Hepatocyte (in vitro differentiated cells): ENCODE measurements at regions not wholly inside any gene's neighbourhood (a gene's known extent, or its start where the extent isn't known, plus 50 kb on each side); places are given as distances from the start of the nearest gene placed in this dataset.

Experiments
- DNase-seq: peaks from one replicate; pipeline ENCODE4 v3.0.0-alpha.2; 2016; ENCODE audit warnings: low spot score
- H2AFZ ChIP-seq: fragments of 200-600 bp; sonication (generic); 2 replicates; pipeline ENCODE4 v1.6.0; 2016; ENCODE audit warnings: antibody characterized with exemption, mild to moderate bottlenecking
- H3K27ac ChIP-seq: fragments of 200-600 bp; sonication (generic); 2 replicates; pipeline ENCODE4 v1.5.1; 2016; ENCODE audit warnings: mild to moderate bottlenecking
- H3K27me3 ChIP-seq: fragments of 200-600 bp; sonication (generic); 2 replicates; pipeline ENCODE4 v1.6.1; 2016
- H3K36me3 ChIP-seq: fragments of 200-600 bp; sonication (generic); replicated peaks from 2 replicates; pipeline ENCODE4 v1.5.1; 2016; ENCODE audit warnings: low read depth; ENCODE audit not compliant: insufficient read depth
- H3K4me1 ChIP-seq: fragments of 200-600 bp; sonication (generic); 2 replicates; pipeline ENCODE4 v1.5.1; 2016; ENCODE audit warnings: mild to moderate bottlenecking, moderate library complexity; ENCODE audit not compliant: insufficient read depth
- H3K4me2 ChIP-seq: fragments of 200-600 bp; sonication (generic); 2 replicates; pipeline ENCODE4 v1.6.0; 2016
- H3K4me3 ChIP-seq: fragments of 200-600 bp; sonication (generic); 2 replicates; pipeline ENCODE4 v1.5.1; 2016; ENCODE audit warnings: mild to moderate bottlenecking
- H3K79me2 ChIP-seq: fragments of 200-600 bp; sonication (generic); 2 replicates; pipeline ENCODE4 v1.6.0; 2017; ENCODE audit warnings: mild to moderate bottlenecking
- H3K9me2 ChIP-seq: fragments of 200-600 bp; sonication (generic); replicated peaks from 2 replicates; pipeline ENCODE4 v1.6.0; 2017; ENCODE audit warnings: mild to moderate bottlenecking; ENCODE audit not compliant: insufficient read depth
- H3K9me3 ChIP-seq: fragments of 200-600 bp; sonication (generic); 2 replicates; pipeline ENCODE4 v1.5.1; 2016; ENCODE audit warnings: low read depth, mild to moderate bottlenecking
- H4K20me1 ChIP-seq: fragments of 200-600 bp; sonication (generic); 2 replicates; pipeline ENCODE4 v1.6.0; 2016; ENCODE audit warnings: mild to moderate bottlenecking; ENCODE audit not compliant: insufficient read depth, poor library complexity, severe bottlenecking
- CTCF ChIP-seq: fragments of 200-600 bp; sonication (generic); IDR thresholded peaks from 2 replicates; pipeline ENCODE4 v1.5.1; 2016; ENCODE audit warnings: antibody characterized with exemption, mild to moderate bottlenecking; ENCODE audit not compliant: poor library complexity
- EZH2 ChIP-seq: fragments of 200-600 bp; sonication (generic); IDR thresholded peaks from 2 replicates; pipeline ENCODE4 v1.6.1; 2016; ENCODE audit warnings: antibody characterized with exemption, mild to moderate bottlenecking, borderline replicate concordance
- EZH2phosphoT487 ChIP-seq: fragments of 200-600 bp; sonication (generic); IDR thresholded peaks from one replicate; pipeline ENCODE4 v1.6.1; 2018; ENCODE audit warnings: antibody characterized with exemption, mild to moderate bottlenecking, low read depth, moderate library complexity; ENCODE audit not compliant: unreplicated experiment, severe bottlenecking
- WGBS: methylation state at CpG from one replicate; pipeline ENCODE4 v1.1.6; 2016; ENCODE audit warnings: low lambda C conversion rate; ENCODE audit errors: missing lambda C conversion rate; 5-methylcytosine and 5-hydroxymethylcytosine counted together

GRCh38 chr4:124899997-124900396 is 187.5 kb upstream of the ANKRD50 start:
- 90% methylated on average over 5 of the region's 5 CpGs for WGBS
- H3K4me3 ChIP-seq = no peak overlapping the region
- no peaks in the 10 kb centered on the region for H4K20me1 ChIP-seq
- no peak overlapping the region for H2AFZ ChIP-seq
- peaks cover 7% of the 10 kb centered on the region for H3K4me1 ChIP-seq
- H3K9me3 ChIP-seq = no peaks in the 10 kb centered on the region
- DNase-seq = no peak
- H3K4me2 ChIP-seq = no peak overlapping the region
- H3K27me3 ChIP-seq = no peaks in the 10 kb centered on the region
- H3K79me2 ChIP-seq = no peaks in the 10 kb centered on the region
- TF ChIP-seq EZH2phosphoT487 (no peak), CTCF (no peak), EZH2 (no peak)
- H3K36me3 ChIP-seq = no peaks in the 10 kb centered on the region
- no peaks in the 10 kb centered on the region for H3K9me2 ChIP-seq
- no peak overlapping the region for H3K27ac ChIP-seq

DNA sequence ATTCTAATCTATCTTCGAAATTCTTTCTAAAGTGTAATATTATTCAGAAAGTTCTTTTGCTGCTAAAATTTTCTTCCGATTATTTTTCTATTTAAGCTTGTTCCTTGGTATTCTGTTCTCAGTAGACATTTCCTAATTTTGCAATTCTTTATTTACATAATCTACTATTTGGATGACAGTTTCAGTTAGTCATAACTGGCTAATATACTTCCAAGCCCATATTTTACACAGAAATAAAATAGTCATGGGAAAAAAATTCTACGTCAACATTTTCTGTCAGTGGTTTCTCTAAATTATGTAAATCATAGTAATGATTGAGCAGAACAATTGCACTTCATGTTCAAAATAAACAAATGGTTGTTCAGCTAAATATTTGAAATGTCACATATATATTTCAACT is 178.0 kb upstream of the ANKRD50 start:
- DNase-seq = no peak
- Histone ChIP-seq H3K4me1 (no peaks in the 10 kb centered on the region), H3K9me2 (no peaks in the 10 kb centered on the region), H3K36me3 (no peaks in the 10 kb centered on the region), H4K20me1 (no peaks in the 10 kb centered on the region), H3K79me2 (no peaks in the 10 kb centered on the region), H2AFZ (no peak overlapping the region), H3K4me3 (no peak overlapping the region), H3K9me3 (no peaks in the 10 kb centered on the region), H3K27me3 (no peaks in the 10 kb centered on the region), H3K4me2 (no peak overlapping the region), H3K27ac (no peak overlapping the region)
- WGBS = 91% methylated on average over 3 of the region's 3 CpGs
- TF ChIP-seq EZH2 (no peak), CTCF (no peak), EZH2phosphoT487 (no peak)

GRCh38 chr4:124887739-124888138 is 175.2 kb upstream of the ANKRD50 start:
- DNase-seq = no peak
- H3K4me2 ChIP-seq = no peak overlapping the region
- H3K9me3 ChIP-seq = no peaks in the 10 kb centered on the region
- no peak overlapping the region for H3K27ac ChIP-seq
- H3K9me2 ChIP-seq = no peaks in the 10 kb centered on the region
- H2AFZ ChIP-seq = no peak overlapping the region
- 70% methylated on average over 3 of the region's 3 CpGs for WGBS
- H4K20me1 ChIP-seq = no peaks in the 10 kb centered on the region
- no peaks in the 10 kb centered on the region for H3K79me2 ChIP-seq
- no peak overlapping the region for H3K4me3 ChIP-seq
- TF ChIP-seq EZH2phosphoT487 (no peak), EZH2 (no peak), CTCF (no peak)
- H3K36me3 ChIP-seq = no peaks in the 10 kb centered on the region
- no peaks in the 10 kb centered on the region for H3K27me3 ChIP-seq
- H3K4me1 ChIP-seq = no peaks in the 10 kb centered on the region

DNA sequence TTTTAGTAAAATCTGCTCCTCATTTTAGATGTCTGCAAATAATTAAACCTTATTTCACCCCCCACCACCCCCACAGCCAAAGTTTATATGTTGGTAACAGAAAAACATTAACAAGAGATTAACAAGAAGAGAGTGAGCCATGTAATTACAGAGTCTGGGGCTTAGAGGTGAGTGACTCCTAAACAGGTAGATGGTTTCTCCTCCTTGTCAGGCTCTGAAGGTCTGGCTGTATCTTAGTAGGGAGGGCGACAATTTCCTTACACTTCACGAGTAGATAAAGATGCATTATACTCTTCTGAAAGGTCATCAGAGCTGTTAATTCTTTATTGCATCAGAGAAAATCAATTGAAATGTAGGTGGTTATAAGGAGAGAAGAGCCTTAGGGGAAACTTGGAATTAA is 171.8 kb upstream of the ANKRD50 start:
- Histone ChIP-seq H3K36me3 (no peaks in the 10 kb centered on the region), H3K27me3 (no peaks in the 10 kb centered on the region), H3K4me1 (no peaks in the 10 kb centered on the region), H3K9me3 (no peaks in the 10 kb centered on the region), H3K4me3 (no peak overlapping the region), H3K4me2 (no peak overlapping the region), H4K20me1 (no peaks in the 10 kb centered on the region), H3K9me2 (no peaks in the 10 kb centered on the region), H2AFZ (no peak overlapping the region), H3K79me2 (no peaks in the 10 kb centered on the region), H3K27ac (no peak overlapping the region)
- no peak for DNase-seq
- TF ChIP-seq CTCF (no peak), EZH2phosphoT487 (no peak), EZH2 (no peak)
- 83% methylated on average over 2 of the region's 2 CpGs for WGBS
